AG04450 (cell line): ENCODE measurements at regions not wholly inside any gene's neighbourhood (a gene's known extent, or its start where the extent isn't known, plus 50 kb on each side); places are given as distances from the start of the nearest gene placed in this dataset.

Experiments
- CTCF ChIA-PET: fragments of 300-600, 350-600 bp; formaldehyde crosslinking; extraction: SDS; loops from one replicate; lab custom pipeline; 2022; ENCODE audit warnings: antibody characterized with exemption, inconsistent platforms; lab: Charles Lee
- POLR2A ChIA-PET: fragments of 350-600 bp; formaldehyde crosslinking; extraction: SDS; loops from one replicate; lab custom pipeline; 2021; ENCODE audit warnings: antibody characterized with exemption, inconsistent platforms; lab: Yijun Ruan, JAX
- DNase-seq: peaks from one replicate; pipeline ENCODE4 v3.0.0-alpha.2; 2011; ENCODE audit warnings: low read depth, low spot score
- H3K27ac ChIP-seq: one replicate; pipeline ENCODE4 v1.5.1; 2012; ENCODE audit warnings: low read depth, low read length, control low read depth
- H3K27me3 ChIP-seq: one replicate; pipeline ENCODE4 v1.6.0; 2012; ENCODE audit warnings: low read length; ENCODE audit not compliant: control insufficient read depth, insufficient read depth
- H3K4me3 ChIP-seq: 2 replicates; pipeline ENCODE4 v1.5.1; 2011; ENCODE audit warnings: mild to moderate bottlenecking, low read depth, low read length, control low read depth
- H3K9me3 ChIP-seq: 2 replicates; pipeline ENCODE4 v1.5.1; 2012; ENCODE audit warnings: low read length; ENCODE audit not compliant: control insufficient read depth, insufficient read depth
- CTCF ChIP-seq: IDR thresholded peaks from 2 replicates; pipeline ENCODE4 v1.5.1; 2011; ENCODE audit warnings: low read depth, low read length, control low read depth, inconsistent platforms

- no peak for TF ChIP-seq CTCF
- no peak for DNase-seq
- H3K4me3 ChIP-seq: no peak overlapping the region
- ChIA-PET CTCF (no interaction called here), POLR2A (no interaction called here)
- H3K27ac ChIP-seq: no peak overlapping the region
- H3K27me3 ChIP-seq: no peaks in the 10 kb centered on the region
- no peaks in the 10 kb centered on the region for H3K9me3 ChIP-seq
Observed at GRCh38 chr2:67806816-67807215, 256.0 kb downstream of the C1D start.

GRCh38 chr2:67808112-67808511 is 254.7 kb downstream of the C1D start:
- ChIA-PET CTCF (no interaction called here), POLR2A (no interaction called here)
- no peak for DNase-seq

GRCh38 chr2:67812682-67813081 is 250.1 kb downstream of the C1D start:
- ChIA-PET CTCF (no interaction called here), POLR2A (no interaction called here)
- no peak for DNase-seq
- no peaks in the 10 kb centered on the region for H3K27me3 ChIP-seq
- H3K9me3 ChIP-seq: no peaks in the 10 kb centered on the region
- no peak overlapping the region for H3K27ac ChIP-seq
- no peak for TF ChIP-seq CTCF
- no peak overlapping the region for H3K4me3 ChIP-seq

More at GRCh38 chr2:67808112-67808511, 254.7 kb downstream of the C1D start:
- Histone ChIP-seq H3K4me3 (no peak overlapping the region), H3K9me3 (no peaks in the 10 kb centered on the region), H3K27ac (no peak overlapping the region), H3K27me3 (no peaks in the 10 kb centered on the region)
- TF ChIP-seq CTCF: no peak

GRCh38 chr2:67823726-67824125 is 239.1 kb downstream of the C1D start:
- no peak overlapping the region for H3K4me3 ChIP-seq
- no peak for DNase-seq
- POLR2A ChIA-PET: no interaction called here
- CTCF ChIA-PET: interaction anchor here (0.7 kb wide), 1 partner anchor 608 kb away, joined by 3 read pairs; no protein-coding TSS in a partner anchor
- no peaks in the 10 kb centered on the region for H3K27me3 ChIP-seq
- no peak overlapping the region for H3K27ac ChIP-seq
- peaks cover 3% of the 10 kb centered on the region; the same call in 1 of the 2 replicates for H3K9me3 ChIP-seq
- TF ChIP-seq CTCF: no peak

- TF ChIP-seq CTCF: peak; percentile 13; the same call in 1 of the 2 replicates
- CTCF ChIA-PET: interaction anchor here (0.7 kb wide), 1 partner anchor 608 kb away, joined by 3 read pairs; no protein-coding TSS in a partner anchor
- no peak for DNase-seq
Observed at GRCh38 chr2:67824186-67824585, 238.6 kb downstream of the C1D start.

More at GRCh38 chr2:67824186-67824585, 238.6 kb downstream of the C1D start:
- Histone ChIP-seq H3K27me3 (no peaks in the 10 kb centered on the region), H3K27ac (no peak overlapping the region), H3K4me3 (no peak overlapping the region), H3K9me3 (peaks cover 3% of the 10 kb centered on the region; the same call in 1 of the 2 replicates)
- POLR2A ChIA-PET: no interaction called here
